Stimulated activated naive CD8-positive, alpha-beta T cell treated with anti-CD3 and anti-CD28 coated beads, Interleukin-15, amount 100 ng/mL, for 72 hours (primary cell): ENCODE measurements at regions not wholly inside any gene's neighbourhood (a gene's known extent, or its start where the extent isn't known, plus 50 kb on each side); places are given as distances from the start of the nearest gene placed in this dataset.

ENCODE experiments used
- ATAC-seq: fragments of 150-1000 bp; cut with Tn5 transposase; 2 replicates; pipeline ENCODE4 v1.10.0; 2021; ENCODE audit warnings: mild to moderate bottlenecking, moderate library complexity
- DNase-seq, 2 donors: peaks; one replicate each; pipeline ENCODE4 v3.0.0; 2021 to 2022
- H3K27ac Mint-ChIP-seq, 2 donors: one replicate each; pipeline ENCODE4 v1.8.0; 2022; ENCODE audit warnings: mild to moderate bottlenecking in 2 of 2, mixed read lengths in 2 of 2, moderate library complexity in 2 of 2
- H3K27me3 Mint-ChIP-seq: one replicate; pipeline ENCODE4 v1.8.0; 2022; ENCODE audit warnings: mixed read lengths
- H3K4me1 Mint-ChIP-seq: one replicate; pipeline ENCODE4 v1.8.0; 2022; ENCODE audit warnings: mild to moderate bottlenecking, mixed read lengths
- H3K4me3 Mint-ChIP-seq, 2 donors: one replicate each; pipeline ENCODE4 v1.8.0; 2022; ENCODE audit warnings: mild to moderate bottlenecking in 2 of 2, mixed read lengths in 2 of 2, moderate library complexity in 1 of 2
- H3K9me3 Mint-ChIP-seq, 2 donors: one replicate each; pipeline ENCODE4 v1.8.0; 2022; ENCODE audit warnings: mixed read lengths in 2 of 2

DNA sequence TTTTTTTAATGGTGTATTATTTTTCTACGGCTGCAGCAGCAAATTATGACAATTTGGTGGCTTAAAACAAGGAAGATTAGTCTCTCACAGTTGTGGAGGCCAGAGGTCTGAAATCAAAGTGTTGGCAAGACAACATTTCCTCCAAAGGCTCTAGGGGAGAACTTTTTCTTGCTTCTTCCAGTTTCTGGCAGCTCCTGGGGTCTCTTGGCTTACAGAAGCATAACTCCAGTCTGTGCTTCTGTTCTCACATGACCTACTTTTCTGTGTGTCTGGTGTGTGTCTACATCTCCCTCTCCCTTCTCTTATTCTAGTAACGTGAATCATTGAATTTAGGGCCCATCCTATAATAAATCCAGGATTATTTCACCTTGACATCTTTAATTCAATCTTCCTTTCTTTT is 551.9 kb upstream of the LUZP2 start:
- Mint-ChIP-seq H3K27me3 (no peaks in the 10 kb centered on the region), H3K4me3 (no peak overlapping the region), H3K9me3 (peaks cover 5 to 8% of the 10 kb centered on the region in 2 donors), H3K27ac (no peak overlapping the region), H3K4me1 (no peaks in the 10 kb centered on the region)
- DNase-seq: no peak
- ATAC-seq: no peak

DNA sequence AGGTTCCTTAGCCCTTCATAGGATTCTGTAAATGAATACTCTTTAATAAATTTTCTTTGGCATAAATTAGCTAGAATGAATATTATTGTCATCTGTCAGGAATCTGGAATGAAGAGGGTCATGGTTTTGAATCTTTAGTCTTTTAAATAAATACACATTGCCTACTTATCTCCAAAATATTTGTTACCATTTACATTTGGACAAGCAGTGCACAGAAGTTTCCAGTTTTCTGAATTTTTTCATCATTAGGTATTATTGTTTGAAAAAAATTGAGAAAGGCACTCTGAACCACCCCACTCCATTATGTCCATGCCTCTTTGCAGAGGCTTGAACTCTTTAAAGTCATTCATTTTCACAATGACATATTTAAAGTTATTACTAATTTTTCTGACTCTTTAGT is 549.0 kb upstream of the LUZP2 start:
- DNase-seq (no peak), ATAC-seq (no peak)
- no peaks in the 10 kb centered on the region for H3K27me3 Mint-ChIP-seq
- no peaks in the 10 kb centered on the region for H3K4me1 Mint-ChIP-seq
- H3K9me3 Mint-ChIP-seq: no peaks in the 10 kb centered on the region
- H3K27ac Mint-ChIP-seq: no peak overlapping the region
- no peak overlapping the region for H3K4me3 Mint-ChIP-seq

DNA sequence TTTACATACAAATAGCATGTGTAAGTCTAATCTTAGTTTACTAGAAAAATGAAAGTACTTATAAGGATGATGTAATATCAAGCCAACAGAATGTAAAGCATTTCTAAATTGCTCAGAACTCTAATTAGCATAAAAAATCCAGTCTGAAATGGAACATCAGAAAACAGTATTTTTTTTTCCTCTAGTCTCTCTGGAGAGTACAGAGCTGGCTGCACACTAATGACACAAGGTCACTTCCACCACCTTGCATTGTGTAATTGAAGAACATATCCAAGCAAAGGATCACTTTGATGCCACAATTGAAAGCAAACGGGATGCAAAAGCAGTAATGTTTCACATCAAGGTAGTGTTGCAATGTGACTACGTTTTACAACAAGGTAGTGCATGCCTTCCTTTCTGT is 548.0 kb upstream of the LUZP2 start:
- ATAC-seq (no peak), DNase-seq (no peak)
- H3K9me3 Mint-ChIP-seq: no peaks in the 10 kb centered on the region

DNA sequence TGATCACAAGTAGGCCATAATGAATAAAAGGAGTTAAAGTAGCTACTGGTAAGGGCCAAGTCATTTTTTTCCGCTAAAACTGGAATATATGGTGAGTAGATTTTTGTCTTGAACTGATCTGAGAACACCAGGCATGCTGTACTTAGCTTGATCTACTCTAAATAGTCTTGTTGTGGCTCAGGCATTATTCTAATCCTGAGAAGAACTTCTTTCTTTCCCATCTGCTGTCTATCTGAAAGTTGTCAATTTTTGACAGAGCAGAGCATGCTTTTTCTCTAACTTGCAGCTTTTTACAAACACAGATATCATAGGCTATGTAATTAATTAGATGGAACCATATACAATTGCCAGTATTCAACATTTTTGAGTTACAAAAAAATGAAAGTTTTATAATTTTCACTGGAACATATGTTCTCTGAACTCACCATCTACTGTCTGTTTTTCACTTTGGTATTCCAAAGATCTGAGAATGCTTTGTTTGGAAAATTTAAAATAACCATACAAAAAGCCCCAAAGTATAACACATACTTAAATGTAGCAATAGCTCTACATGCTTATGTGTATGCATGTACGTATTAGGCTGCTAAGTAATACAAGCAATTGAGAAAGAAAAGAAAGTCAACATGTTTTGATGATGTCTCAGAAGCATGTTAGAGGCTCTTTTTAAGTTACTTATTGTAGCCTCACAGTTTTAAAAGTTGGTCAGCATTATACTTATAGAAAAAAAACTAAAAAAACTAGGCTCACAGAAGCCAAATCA is 542.7 kb upstream of the LUZP2 start:
- no peak overlapping the region for H3K27ac Mint-ChIP-seq
- no peaks in the 10 kb centered on the region for H3K9me3 Mint-ChIP-seq
- H3K4me3 Mint-ChIP-seq: no peak overlapping the region
- no peaks in the 10 kb centered on the region for H3K4me1 Mint-ChIP-seq
- DNase-seq: no peak
- ATAC-seq: no peak
- no peaks in the 10 kb centered on the region for H3K27me3 Mint-ChIP-seq

More for the DNA sequence above, 548.0 kb upstream of the LUZP2 start:
- Mint-ChIP-seq H3K4me1 (no peaks in the 10 kb centered on the region), H3K27ac (no peak overlapping the region), H3K4me3 (no peak overlapping the region), H3K27me3 (no peaks in the 10 kb centered on the region)

DNA sequence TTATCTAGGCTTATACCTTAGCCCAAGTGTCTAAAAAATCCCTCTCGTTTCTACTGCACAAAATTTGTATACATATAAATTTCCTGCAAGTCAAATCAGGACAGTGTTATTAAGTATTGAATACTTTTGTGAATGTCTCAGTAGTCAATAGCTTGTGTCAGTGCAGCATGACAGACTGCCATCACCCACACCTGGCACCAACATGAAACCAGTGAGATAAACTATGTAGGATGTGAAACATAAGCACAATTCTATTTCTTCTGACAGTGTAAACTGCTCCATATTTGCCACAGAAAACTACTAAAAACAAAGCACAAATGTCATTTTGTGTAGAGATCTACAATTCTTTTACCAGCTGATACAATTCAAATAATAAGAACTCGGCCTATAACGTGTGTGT is 542.1 kb upstream of the LUZP2 start:
- Mint-ChIP-seq H3K4me3 (no peak overlapping the region), H3K27me3 (no peaks in the 10 kb centered on the region), H3K9me3 (no peaks in the 10 kb centered on the region), H3K27ac (no peak overlapping the region), H3K4me1 (no peaks in the 10 kb centered on the region)
- no peak for DNase-seq
- ATAC-seq: no peak

DNA sequence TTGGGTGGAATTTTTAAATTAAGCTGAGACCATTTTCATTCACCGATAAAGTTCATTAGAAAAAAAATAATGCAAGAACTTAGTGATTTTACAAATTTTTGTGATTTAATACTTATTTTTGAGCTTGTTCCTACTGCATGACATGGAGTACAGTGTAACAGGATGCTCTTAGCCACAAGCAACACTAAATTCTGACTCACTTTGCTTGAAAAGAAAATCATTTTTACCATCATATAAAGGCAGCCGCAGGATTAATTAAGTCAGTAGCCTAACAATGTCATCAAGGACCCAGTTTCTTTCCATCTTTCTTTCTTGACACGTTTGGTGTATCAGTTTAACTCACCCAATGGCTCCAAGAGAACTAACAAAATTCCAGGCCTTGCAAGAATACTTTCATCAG is 540.3 kb upstream of the LUZP2 start:
- ATAC-seq (no peak), DNase-seq (no peak)
- Mint-ChIP-seq H3K4me1 (no peaks in the 10 kb centered on the region), H3K4me3 (no peak overlapping the region), H3K27ac (no peak overlapping the region), H3K27me3 (no peaks in the 10 kb centered on the region), H3K9me3 (no peaks in the 10 kb centered on the region)

DNA sequence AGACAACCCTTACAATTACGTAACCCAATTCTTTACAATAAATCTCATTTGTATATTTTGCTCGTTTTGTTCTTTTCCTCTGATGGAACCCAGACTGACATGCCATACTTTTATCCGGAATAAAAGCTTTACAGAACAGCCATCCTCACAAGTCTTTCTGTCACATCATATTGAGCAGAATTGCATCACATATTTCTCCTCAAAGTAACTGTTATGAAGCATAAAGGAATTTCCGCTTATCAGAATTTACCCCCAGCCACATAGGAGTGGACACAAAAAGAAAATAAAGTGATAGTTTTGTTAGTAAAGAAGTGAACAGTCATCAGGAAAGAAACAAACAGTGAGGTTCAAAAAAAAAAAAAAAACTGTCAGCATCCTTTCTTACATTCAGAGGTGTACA is 539.5 kb upstream of the LUZP2 start:
- DNase-seq (no peak), ATAC-seq (no peak)
- H3K9me3 Mint-ChIP-seq: peaks cover 0 to 2% of the 10 kb centered on the region in 2 donors
- no peak overlapping the region for H3K27ac Mint-ChIP-seq
- no peaks in the 10 kb centered on the region for H3K27me3 Mint-ChIP-seq
- H3K4me3 Mint-ChIP-seq: no peak overlapping the region
- H3K4me1 Mint-ChIP-seq: no peaks in the 10 kb centered on the region

DNA sequence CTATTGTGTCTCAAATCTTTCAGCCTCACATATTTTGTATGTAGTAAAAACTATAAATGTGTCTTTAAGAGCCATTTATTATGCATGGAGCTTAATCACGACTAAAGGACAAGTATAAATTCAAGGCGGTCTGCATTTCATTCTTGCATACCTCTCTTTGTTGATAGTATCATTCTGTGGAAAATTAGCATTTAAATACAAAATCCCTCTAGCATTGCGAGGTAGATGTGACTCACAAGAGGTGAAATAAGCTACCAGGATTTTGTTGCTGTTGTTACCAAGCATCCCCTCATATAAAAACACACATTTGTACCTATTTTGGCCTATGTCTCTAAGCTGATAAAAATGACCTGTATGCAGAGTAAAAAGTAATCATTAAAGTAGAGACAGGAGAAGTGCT is 537.4 kb upstream of the LUZP2 start:
- Mint-ChIP-seq H3K9me3 (peaks cover 0 to 9% of the 10 kb centered on the region in 2 donors), H3K27ac (no peak overlapping the region), H3K4me3 (no peak overlapping the region), H3K27me3 (no peaks in the 10 kb centered on the region), H3K4me1 (no peaks in the 10 kb centered on the region)
- ATAC-seq (no peak), DNase-seq (no peak)

DNA sequence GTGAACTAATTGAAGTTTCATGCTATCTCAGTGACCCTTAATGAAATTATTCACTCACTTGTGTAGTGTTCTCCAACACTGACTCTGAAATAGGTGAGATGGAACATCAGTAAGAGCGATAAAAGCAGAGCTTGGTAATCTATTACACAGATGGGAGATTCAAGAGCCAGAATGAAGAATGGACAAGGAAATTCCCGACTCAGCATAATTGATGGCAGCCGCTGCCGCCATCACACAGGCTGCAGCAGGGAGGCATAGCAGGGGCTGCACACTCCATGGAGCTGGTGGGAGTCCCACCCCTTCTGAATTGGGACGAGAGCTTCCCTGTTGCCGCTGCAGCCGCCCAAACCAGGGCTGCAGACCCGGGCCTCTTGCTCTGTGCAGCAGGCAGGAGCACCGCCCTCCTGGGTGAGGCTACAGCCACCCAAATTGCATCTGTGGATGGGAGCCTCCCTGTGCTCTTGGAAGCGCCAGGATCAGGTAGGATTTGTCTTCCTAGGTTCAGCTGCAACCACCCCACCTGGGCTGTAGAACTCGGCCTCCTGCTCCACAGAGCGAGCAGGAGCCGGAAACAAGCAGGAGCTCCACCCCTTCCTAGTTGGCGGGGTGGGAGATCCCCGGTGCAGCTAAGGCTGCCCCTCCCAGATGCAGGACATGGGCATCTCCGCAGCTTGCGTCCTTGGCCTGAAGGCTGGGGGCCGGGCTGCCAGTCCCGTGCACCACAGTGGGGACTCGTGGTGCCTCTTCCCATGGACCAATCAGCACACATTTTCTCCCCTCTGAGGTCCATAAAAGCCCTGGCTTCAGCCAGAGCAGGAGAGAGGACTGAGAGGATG is 535.1 kb upstream of the LUZP2 start:
- ATAC-seq: no peak
- Mint-ChIP-seq H3K4me3 (no peak overlapping the region), H3K27ac (no peak overlapping the region), H3K9me3 (peaks cover 0 to 9% of the 10 kb centered on the region in 2 donors), H3K4me1 (no peaks in the 10 kb centered on the region), H3K27me3 (no peaks in the 10 kb centered on the region)
- no peak for DNase-seq

DNA sequence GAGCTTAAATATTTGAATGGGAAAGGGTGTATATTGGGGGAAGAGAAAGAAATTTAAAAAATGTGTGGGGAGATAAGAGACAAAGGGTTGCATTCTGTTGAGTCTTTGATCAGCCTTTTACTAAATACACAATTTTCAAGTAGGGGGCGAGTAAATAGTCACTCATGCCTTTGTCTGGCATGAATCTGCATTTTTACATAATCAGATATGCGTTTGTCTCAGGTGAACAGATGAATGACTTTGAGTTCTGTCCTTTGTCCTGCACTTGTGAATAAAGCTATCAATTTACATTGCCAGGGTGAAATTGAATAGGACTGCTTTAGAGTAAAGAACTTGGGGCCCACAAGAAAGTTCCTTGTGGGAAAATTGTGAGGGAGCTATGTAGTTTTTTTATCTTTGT is 523.6 kb upstream of the LUZP2 start:
- H3K27ac Mint-ChIP-seq: no peak overlapping the region
- H3K27me3 Mint-ChIP-seq: no peaks in the 10 kb centered on the region
- no peak overlapping the region for H3K4me3 Mint-ChIP-seq
- DNase-seq (no peak), ATAC-seq (no peak)
- no peaks in the 10 kb centered on the region for H3K4me1 Mint-ChIP-seq
- H3K9me3 Mint-ChIP-seq: peaks cover 8 to 26% of the 10 kb centered on the region in 2 donors

DNA sequence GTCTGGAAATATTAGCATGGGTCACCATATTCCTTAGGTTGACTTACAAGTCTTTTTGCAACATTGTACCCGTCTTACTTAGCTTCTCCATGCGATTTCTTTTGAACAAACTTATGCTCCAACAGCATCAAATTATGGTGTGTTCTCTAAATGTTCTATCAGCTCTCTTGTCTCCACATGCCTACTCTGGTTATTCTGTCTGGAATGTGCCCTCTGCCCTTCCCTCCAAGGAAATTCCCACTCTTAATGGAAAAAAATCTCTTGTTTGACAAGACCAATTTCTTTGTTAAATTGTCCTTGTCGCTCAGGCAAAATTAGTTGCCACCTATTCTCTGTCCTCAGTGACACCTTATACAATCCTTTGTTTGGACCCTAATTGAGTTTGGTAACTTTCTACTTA is 522.8 kb upstream of the LUZP2 start:
- no peaks in the 10 kb centered on the region for H3K27me3 Mint-ChIP-seq
- DNase-seq: no peak
- H3K4me3 Mint-ChIP-seq: no peak overlapping the region
- no peaks in the 10 kb centered on the region for H3K4me1 Mint-ChIP-seq
- H3K27ac Mint-ChIP-seq: no peak overlapping the region
- peaks cover 8 to 26% of the 10 kb centered on the region in 2 donors for H3K9me3 Mint-ChIP-seq
- ATAC-seq: no peak

DNA sequence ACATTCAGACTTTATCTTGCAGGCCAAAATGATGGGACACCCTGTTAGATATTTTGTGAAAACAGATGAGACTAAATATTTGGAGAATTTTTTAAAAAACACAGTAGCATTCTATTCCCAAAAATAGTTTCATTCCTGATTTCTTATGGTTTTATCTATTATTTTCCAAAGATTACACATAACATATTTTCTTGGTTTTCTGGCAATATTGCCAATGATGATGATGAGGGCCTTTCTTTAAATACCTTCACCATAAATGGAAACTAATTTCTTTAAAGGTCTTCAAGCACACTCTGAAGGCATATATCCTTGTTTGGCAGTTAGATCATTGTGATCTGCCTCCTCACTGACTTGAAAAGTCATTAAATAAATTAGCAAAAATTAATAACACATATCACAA is 522.3 kb upstream of the LUZP2 start:
- H3K27me3 Mint-ChIP-seq: no peaks in the 10 kb centered on the region
- H3K27ac Mint-ChIP-seq: no peak overlapping the region
- ATAC-seq (no peak), DNase-seq (no peak)
- no peaks in the 10 kb centered on the region for H3K4me1 Mint-ChIP-seq
- no peak overlapping the region for H3K4me3 Mint-ChIP-seq
- H3K9me3 Mint-ChIP-seq: peaks cover 8 to 26% of the 10 kb centered on the region in 2 donors

DNA sequence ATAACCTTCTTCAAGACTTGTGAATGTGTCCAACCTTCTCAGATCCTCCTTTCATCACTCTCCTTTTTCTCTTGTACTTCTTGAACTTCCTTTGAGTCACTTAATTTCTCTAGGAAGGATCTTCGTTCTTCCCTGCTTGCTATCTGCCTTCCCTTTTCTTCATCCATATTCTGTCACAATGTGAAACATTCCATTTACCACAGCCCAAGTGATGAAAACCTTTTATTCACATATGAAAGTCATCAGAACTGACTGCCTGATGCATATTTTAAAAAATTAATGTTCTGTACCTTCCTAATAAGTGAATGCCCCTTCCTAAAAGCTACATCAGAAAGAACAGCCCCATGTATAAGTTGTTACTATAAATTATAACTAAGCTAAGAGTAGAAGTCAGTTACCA is 520.4 kb upstream of the LUZP2 start:
- Mint-ChIP-seq H3K27ac (no peak overlapping the region), H3K4me1 (no peaks in the 10 kb centered on the region), H3K4me3 (no peak overlapping the region), H3K27me3 (no peaks in the 10 kb centered on the region), H3K9me3 (peaks cover 8 to 11% of the 10 kb centered on the region in 2 donors)
- DNase-seq (no peak), ATAC-seq (no peak)

DNA sequence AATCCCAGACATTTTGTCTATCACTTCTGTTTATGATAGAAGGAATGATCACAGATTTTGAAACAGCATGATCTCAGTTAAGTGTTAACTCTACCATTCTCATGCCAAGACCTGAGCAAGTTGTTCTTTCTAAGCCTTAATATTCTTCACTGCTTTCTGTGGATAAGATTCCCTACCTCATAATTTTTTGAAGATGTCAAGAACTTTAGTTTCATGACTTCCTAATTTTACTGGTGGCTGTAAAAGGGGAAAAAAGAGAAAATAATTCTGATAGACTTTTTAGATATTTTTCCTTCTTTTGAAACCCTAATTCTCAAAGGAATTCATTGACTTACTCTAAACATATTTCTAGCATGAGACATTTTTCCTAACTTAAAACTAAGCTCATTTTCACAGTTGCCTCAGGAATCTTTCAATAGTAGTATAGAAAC is 520.0 kb upstream of the LUZP2 start:
- DNase-seq: no peak
- Mint-ChIP-seq H3K27ac (no peak overlapping the region), H3K4me3 (no peak overlapping the region), H3K9me3 (peaks cover 8 to 11% of the 10 kb centered on the region in 2 donors), H3K4me1 (no peaks in the 10 kb centered on the region), H3K27me3 (no peaks in the 10 kb centered on the region)
- ATAC-seq: no peak

DNA sequence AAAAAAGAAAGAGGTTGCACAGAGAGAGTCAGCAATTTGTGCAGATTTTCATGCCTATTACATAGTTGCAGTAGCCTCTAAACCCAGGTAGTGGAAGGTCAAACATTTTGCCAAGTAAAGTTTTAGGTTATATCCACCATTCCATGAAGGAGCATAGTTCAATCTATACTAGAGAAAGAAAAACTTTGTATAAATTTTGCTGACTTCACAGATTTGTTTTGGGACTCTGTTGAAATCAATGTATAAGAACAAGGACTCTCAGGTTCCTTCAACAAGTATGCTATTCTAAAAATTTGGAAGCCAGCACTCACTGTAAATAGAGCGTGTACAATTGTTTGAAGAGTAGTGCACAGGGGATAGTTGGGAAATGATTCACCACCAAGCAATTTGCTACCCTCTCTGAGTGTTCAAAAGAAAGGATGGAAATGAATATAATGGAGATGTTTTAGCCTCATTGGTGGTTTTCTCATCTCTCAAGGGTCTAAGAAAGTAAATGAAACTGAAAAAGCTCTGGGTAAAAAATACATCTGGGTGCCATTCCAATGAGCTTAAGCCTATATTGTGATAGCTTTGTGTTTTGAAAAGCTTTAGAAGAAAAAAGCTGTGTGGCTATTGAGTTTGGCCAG is 508.4 kb upstream of the LUZP2 start:
- no peak for DNase-seq
- ATAC-seq: no peak
- no peaks in the 10 kb centered on the region for H3K27me3 Mint-ChIP-seq
- peaks cover 0 to 4% of the 10 kb centered on the region in 2 donors for H3K9me3 Mint-ChIP-seq
- H3K4me3 Mint-ChIP-seq: no peak overlapping the region
- H3K4me1 Mint-ChIP-seq: no peaks in the 10 kb centered on the region
- H3K27ac Mint-ChIP-seq: no peak overlapping the region
